Pancreas (tissue), 10 donors: ENCODE measurements at regions not wholly inside any gene's neighbourhood (a gene's known extent, or its start where the extent isn't known, plus 50 kb on each side); places are given as distances from the start of the nearest gene placed in this dataset.

Source experiments
- ATAC-seq, 4 donors: fragments of 200-7000 bp; cut with Tn5 transposase; one replicate each; pipeline versions ENCODE4 v1.8.0 to v1.9.1; 2020; ENCODE audit warnings: mild to moderate bottlenecking in 4 of 4, moderate library complexity in 4 of 4
- DNase-seq, 6 donors: peaks; one replicate each; pipeline ENCODE4 v3.0.0-alpha.2; 2020
- FAIRE-seq: peaks from 2 replicates; lab custom pipeline; 2012; peaks lifted over from hg19 to GRCh38; lab: Jason Lieb, UNC
- H3K27ac ChIP-seq, 4 donors: fragments of 200-600 bp; sonication (generic); 1 replicate in 3 of 4; 2 replicates in 1 of 4; pipeline versions ENCODE4 v1.5.0 to v1.8.0; 2020
- H3K27me3 ChIP-seq, 4 donors: fragments of 200-600 bp; one replicate each; pipeline ENCODE4 v1.8.0; 2021
- H3K36me3 ChIP-seq, 3 donors: fragments of 200-600 bp; sonication (generic) in 1 of 3; one replicate each; pipeline versions ENCODE4 v1.5.0 to v1.8.0; 2020 to 2021
- H3K4me1 ChIP-seq, 3 donors: fragments of 200-600 bp; one replicate each; pipeline ENCODE4 v1.8.0; 2021
- H3K4me3 ChIP-seq, 4 donors: fragments of 200-600 bp; sonication (generic) in 2 of 4; one replicate each; pipeline versions ENCODE4 v1.5.0 to v1.8.0; 2020 to 2021
- H3K9me3 ChIP-seq, 4 donors: fragments of 200-600 bp; one replicate each; pipeline ENCODE4 v1.8.0; 2021
- WGBS, 2 donors: extraction: QIAGEN DNeasy Blood & Tissue Kit; methylation state at CpG; one replicate each; pipeline ENCODE4 v1.1.7; 2013; 5-methylcytosine and 5-hydroxymethylcytosine counted together
- intact Hi-C, 3 donors: fragments of 100-400 bp; cut with DNase I; formaldehyde crosslinking; loops; one replicate each; pipeline versions ENCODE4 v1.11.1 to v1.14.2; 2022
- TF ChIP-seq, protein P1 (sequence below), 4 donors: fragments of 200-600 bp; sonication (generic) in 3 of 4; IDR thresholded peaks; one replicate each; pipeline versions ENCODE4 v1.5.0 to v1.8.0; 2021; ENCODE audit warnings: antibody characterized with exemption in 4 of 4
- donor health status: healthy with polysubstance abuse.
- donor health status: DM: no; HTN: no; CAD: no; lungs with moderate emphysema.
- donor health status: DM: no; HTN: no; CAD: no.
- donor health status: control.
- donor health status: control.
- donor health status: Bipolar disorder and iron deficiency.
- donor health status: DM: yes; HTN: yes; CAD: no.
- donor health status: DM: no; HTN: no; CAD: no.
- donor health status: DM: no; HTN: no; CAD: no.
- donor health status: DM: yes; HTN: yes; CAD: no.

- no peak for FAIRE-seq
- TF ChIP-seq, protein P1, sequence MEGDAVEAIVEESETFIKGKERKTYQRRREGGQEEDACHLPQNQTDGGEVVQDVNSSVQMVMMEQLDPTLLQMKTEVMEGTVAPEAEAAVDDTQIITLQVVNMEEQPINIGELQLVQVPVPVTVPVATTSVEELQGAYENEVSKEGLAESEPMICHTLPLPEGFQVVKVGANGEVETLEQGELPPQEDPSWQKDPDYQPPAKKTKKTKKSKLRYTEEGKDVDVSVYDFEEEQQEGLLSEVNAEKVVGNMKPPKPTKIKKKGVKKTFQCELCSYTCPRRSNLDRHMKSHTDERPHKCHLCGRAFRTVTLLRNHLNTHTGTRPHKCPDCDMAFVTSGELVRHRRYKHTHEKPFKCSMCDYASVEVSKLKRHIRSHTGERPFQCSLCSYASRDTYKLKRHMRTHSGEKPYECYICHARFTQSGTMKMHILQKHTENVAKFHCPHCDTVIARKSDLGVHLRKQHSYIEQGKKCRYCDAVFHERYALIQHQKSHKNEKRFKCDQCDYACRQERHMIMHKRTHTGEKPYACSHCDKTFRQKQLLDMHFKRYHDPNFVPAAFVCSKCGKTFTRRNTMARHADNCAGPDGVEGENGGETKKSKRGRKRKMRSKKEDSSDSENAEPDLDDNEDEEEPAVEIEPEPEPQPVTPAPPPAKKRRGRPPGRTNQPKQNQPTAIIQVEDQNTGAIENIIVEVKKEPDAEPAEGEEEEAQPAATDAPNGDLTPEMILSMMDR (IDR thresholded peaks at IDR 0.05), result no peak
- no peaks in the 10 kb centered on the region for H3K9me3 ChIP-seq
- no peaks in the 10 kb centered on the region for H3K36me3 ChIP-seq
- H3K27ac ChIP-seq, result no peak overlapping the region
- DNase-seq, result no peak
- no peaks in the 10 kb centered on the region for H3K4me1 ChIP-seq
- intact Hi-C loops, result no loop called here
- WGBS, 2 donors, result 68 to 80% methylated on average over 5 of the region's 5 CpGs
- ATAC-seq, result no peak
- no peak overlapping the region for H3K4me3 ChIP-seq
- no peaks in the 10 kb centered on the region for H3K27me3 ChIP-seq
These were observed 107.1 kb downstream of the ABHD5 start for GRCh38 chr3:43797794-43798193.

DNA sequence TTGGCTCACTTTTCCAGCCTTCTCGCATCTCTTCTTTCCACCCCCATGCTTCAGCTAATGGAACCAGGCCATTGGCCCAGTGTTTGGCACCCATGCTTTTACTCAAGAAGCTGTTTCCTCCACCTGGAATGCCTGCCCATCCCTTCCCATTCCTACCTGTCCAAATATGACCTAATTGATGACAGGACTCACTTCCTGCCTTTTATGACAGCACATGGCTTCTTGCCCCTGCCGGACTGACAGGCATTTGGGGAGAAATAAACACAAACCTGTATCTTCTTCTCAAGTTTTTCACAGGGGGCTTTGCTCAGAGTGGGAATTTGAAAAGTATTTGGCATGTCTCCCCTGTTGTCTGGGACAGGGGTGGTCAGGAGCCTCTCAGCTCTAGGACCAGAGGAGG, 120.1 kb downstream of the ABHD5 start:
- Histone ChIP-seq H3K27ac (no peak overlapping the region), H3K27me3 (no peaks in the 10 kb centered on the region), H3K36me3 (no peaks in the 10 kb centered on the region), H3K4me3 (no peak overlapping the region), H3K9me3 (no peaks in the 10 kb centered on the region), H3K4me1 (no peaks in the 10 kb centered on the region)
- 76 to 90% methylated on average over 2 of the region's 2 CpGs for WGBS, 2 donors
- ATAC-seq, result no peak
- FAIRE-seq, result no peak
- no peak for DNase-seq
- intact Hi-C loops, result no loop called here
- TF ChIP-seq, protein P1 (IDR thresholded peaks at IDR 0.05), result no peak

DNA sequence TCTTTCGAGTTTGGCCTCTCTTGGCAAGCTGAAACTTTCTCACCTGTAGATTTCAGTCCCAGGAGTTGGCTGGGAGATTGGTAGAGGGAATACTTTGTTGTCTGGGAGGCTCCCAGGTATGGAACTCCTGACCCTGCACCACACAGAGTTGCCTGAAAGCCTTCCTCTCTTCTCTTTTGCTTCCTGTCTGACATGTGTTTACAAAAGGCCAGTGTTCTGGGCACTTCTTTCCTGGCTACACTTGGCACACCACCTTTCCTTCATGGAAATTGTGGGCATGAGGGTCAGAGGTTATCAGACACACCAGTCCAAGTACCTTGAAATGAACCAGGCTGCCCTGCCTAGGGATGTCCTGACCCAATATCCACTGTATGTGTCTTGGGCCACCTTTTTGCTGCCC, 123.7 kb downstream of the ABHD5 start:
- 15 to 26% methylated on average over 1 of the region's 1 CpG for WGBS, 2 donors
- intact Hi-C loops, result no loop called here
- Histone ChIP-seq H3K4me3 (no peak overlapping the region), H3K36me3 (no peaks in the 10 kb centered on the region), H3K9me3 (no peaks in the 10 kb centered on the region), H3K27ac (no peak overlapping the region), H3K4me1 (no peaks in the 10 kb centered on the region), H3K27me3 (no peaks in the 10 kb centered on the region)
- ATAC-seq (peak in 2 of 4 donors; percentile 51 to 58), DNase-seq (no peak), FAIRE-seq (no peak)
- TF ChIP-seq, protein P1 (IDR thresholded peaks at IDR 0.05), result no peak

DNA sequence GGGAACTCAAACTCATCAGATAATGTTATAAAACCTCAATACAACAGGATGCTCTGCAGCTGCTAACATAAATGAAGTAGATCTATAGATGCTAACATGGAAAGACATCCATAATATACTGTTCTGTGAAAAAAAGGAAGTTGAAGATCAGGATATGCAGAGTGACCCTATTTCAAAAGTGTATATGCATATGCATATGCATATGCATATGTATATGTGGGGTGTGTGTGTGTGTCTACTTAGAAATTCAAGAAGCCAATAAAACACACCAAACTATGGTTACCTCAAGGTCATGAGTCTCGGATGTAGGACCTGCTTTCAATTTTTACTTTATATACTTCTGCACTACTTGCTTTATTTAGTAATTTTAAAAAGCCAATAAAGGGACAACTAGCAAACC, 125.6 kb downstream of the ABHD5 start:
- TF ChIP-seq, protein P1 (IDR thresholded peaks at IDR 0.05), result no peak
- WGBS, 2 donors, result 49 to 66% methylated on average over 1 of the region's 1 CpG
- no peaks in the 10 kb centered on the region for H3K4me1 ChIP-seq
- H3K36me3 ChIP-seq, result no peaks in the 10 kb centered on the region
- no peak overlapping the region for H3K27ac ChIP-seq
- FAIRE-seq (no peak), DNase-seq (no peak), ATAC-seq (no peak)
- no peaks in the 10 kb centered on the region for H3K9me3 ChIP-seq
- H3K27me3 ChIP-seq, result no peaks in the 10 kb centered on the region
- intact Hi-C loops, result no loop called here
- H3K4me3 ChIP-seq, result no peak overlapping the region

- TF ChIP-seq, protein P1 (IDR thresholded peaks at IDR 0.05), result no peak
- 73% methylated on average over 2 of the region's 2 CpGs for WGBS, 2 donors
- FAIRE-seq (no peak), ATAC-seq (no peak), DNase-seq (no peak)
- Histone ChIP-seq H3K27ac (no peak overlapping the region), H3K9me3 (no peaks in the 10 kb centered on the region), H3K27me3 (no peaks in the 10 kb centered on the region), H3K4me3 (no peak overlapping the region), H3K36me3 (no peaks in the 10 kb centered on the region), H3K4me1 (no peaks in the 10 kb centered on the region)
- intact Hi-C loops, result no loop called here
These were observed 126.3 kb downstream of the ABHD5 start for GRCh38 chr3:43817064-43817463.
